Liver (tissue), 7 donors: ENCODE measurements at regions not wholly inside any gene's neighbourhood (a gene's known extent, or its start where the extent isn't known, plus 50 kb on each side); places are given as distances from the start of the nearest gene placed in this dataset.

Experiments used
- DNase-seq: peaks from one replicate; pipeline ENCODE4 v3.0.0-alpha.2; 2017; ENCODE audit warnings: low spot score
- H3K27ac ChIP-seq, 2 donors: one replicate each; pipeline ENCODE4 v1.7.0; 2013; ENCODE audit warnings: inconsistent platforms in 2 of 2, low read length in 2 of 2, control low read depth in 1 of 2, low read depth in 1 of 2, mild to moderate bottlenecking in 1 of 2
- H3K27me3 ChIP-seq, 4 donors: one replicate each; pipeline versions ENCODE4 v1.6.1 to v1.7.0; 2013; ENCODE audit warnings: low read length in 3 of 4, inconsistent platforms in 1 of 4, mild to moderate bottlenecking in 1 of 4, moderate library complexity in 1 of 4; ENCODE audit not compliant: control insufficient read depth in 4 of 4, insufficient read depth in 4 of 4
- H3K36me3 ChIP-seq, 4 donors: one replicate each; pipeline versions ENCODE4 v1.6.1 to v1.7.0; 2013; ENCODE audit warnings: low read length in 3 of 4, mild to moderate bottlenecking in 3 of 4, low read depth in 1 of 4, moderate library complexity in 1 of 4; ENCODE audit not compliant: control insufficient read depth in 4 of 4, insufficient read depth in 3 of 4
- H3K4me1 ChIP-seq, 4 donors: one replicate each; pipeline versions ENCODE4 v1.6.1 to v1.7.0; 2013; ENCODE audit warnings: low read length in 3 of 4, mild to moderate bottlenecking in 3 of 4, moderate library complexity in 1 of 4; ENCODE audit not compliant: control insufficient read depth in 4 of 4, insufficient read depth in 4 of 4
- H3K4me3 ChIP-seq, 3 donors: one replicate each; pipeline versions ENCODE4 v1.6.1 to v1.7.0; 2013; ENCODE audit warnings: low read length in 3 of 3, control low read depth in 1 of 3, low read depth in 1 of 3, mild to moderate bottlenecking in 1 of 3
- H3K9ac ChIP-seq, 2 donors: one replicate each; pipeline ENCODE4 v1.7.0; 2013; ENCODE audit warnings: low read length in 2 of 2, mild to moderate bottlenecking in 2 of 2, moderate library complexity in 2 of 2, control low read depth in 1 of 2, low read depth in 1 of 2
- H3K9me3 ChIP-seq, 4 donors: one replicate each; pipeline versions ENCODE4 v1.6.1 to v1.7.0; 2013; ENCODE audit warnings: low read length in 3 of 4; ENCODE audit not compliant: control insufficient read depth in 4 of 4
- ATF3 ChIP-seq: IDR thresholded peaks from 2 replicates; pipeline ENCODE4 v1.6.1; 2016; ENCODE audit warnings: antibody characterized with exemption
- EGR1 ChIP-seq, 2 donors: IDR thresholded peaks; 2 replicates each; pipeline ENCODE4 v1.6.1; 2016 to 2018; ENCODE audit warnings: antibody characterized with exemption in 2 of 2, low read depth in 2 of 2
- FOXA1 ChIP-seq: IDR thresholded peaks from 2 replicates; pipeline ENCODE4 v1.6.1; 2016; ENCODE audit warnings: antibody characterized with exemption
- FOXA2 ChIP-seq: IDR thresholded peaks from 2 replicates; pipeline ENCODE4 v1.6.1; 2016; ENCODE audit warnings: antibody characterized with exemption
- GABPA ChIP-seq, 2 donors: IDR thresholded peaks in 1 of 2; conservative IDR thresholded peaks in 1 of 2; 2 replicates each; pipeline ENCODE4 v1.6.1; 2016; ENCODE audit warnings: antibody characterized with exemption in 2 of 2, mild to moderate bottlenecking in 1 of 2, moderate library complexity in 1 of 2
- HNF4G ChIP-seq: IDR thresholded peaks from 2 replicates; pipeline ENCODE4 v1.6.1; 2016; ENCODE audit warnings: antibody characterized with exemption
- JUND ChIP-seq, 2 donors: IDR thresholded peaks; 2 replicates each; pipeline ENCODE4 v1.6.1; 2016; ENCODE audit warnings: antibody characterized with exemption in 2 of 2
- MAX ChIP-seq: IDR thresholded peaks from 2 replicates; pipeline ENCODE4 v1.6.1; 2016; ENCODE audit warnings: antibody characterized with exemption
- NR2F2 ChIP-seq: IDR thresholded peaks from 2 replicates; pipeline ENCODE4 v1.6.1; 2016; ENCODE audit warnings: antibody characterized with exemption
- RAD21 ChIP-seq, 2 donors: IDR thresholded peaks; 2 replicates each; pipeline ENCODE4 v1.6.1; 2016; ENCODE audit warnings: antibody characterized with exemption in 2 of 2, mild to moderate bottlenecking in 2 of 2
- REST ChIP-seq: IDR thresholded peaks from 2 replicates; pipeline ENCODE4 v1.6.1; 2016; ENCODE audit warnings: antibody characterized with exemption, mild to moderate bottlenecking
- RXRA ChIP-seq, 2 donors: IDR thresholded peaks; 2 replicates each; pipeline ENCODE4 v1.6.1; 2017 to 2018; ENCODE audit warnings: antibody characterized with exemption in 2 of 2, mild to moderate bottlenecking in 1 of 2
- SP1 ChIP-seq: IDR thresholded peaks from 2 replicates; pipeline ENCODE4 v1.6.1; 2018; ENCODE audit warnings: antibody characterized with exemption, mild to moderate bottlenecking
- ZBTB33 ChIP-seq: IDR thresholded peaks from 2 replicates; pipeline ENCODE4 v1.6.1; 2016; ENCODE audit warnings: antibody characterized with exemption
- WGBS: extraction: QIAGEN DNeasy Blood & Tissue Kit; methylation state at CpG from one replicate; pipeline ENCODE4 v1.1.7; 2013; 5-methylcytosine and 5-hydroxymethylcytosine counted together
- donor health status: healthy.
- donor health status: healthy.
- donor health status: healthy.
- donor health status: healthy.

GRCh38 chr4:117515921-117516320 is 430.5 kb upstream of the TRAM1L1 start:
- Histone ChIP-seq H3K9me3 (peaks cover 0 to 11% (median 1%) of the 10 kb centered on the region in 4 donors), H3K4me1 (no peaks in the 10 kb centered on the region), H3K4me3 (no peak overlapping the region), H3K27ac (no peak overlapping the region), H3K9ac (no peak overlapping the region), H3K36me3 (no peaks in the 10 kb centered on the region), H3K27me3 (no peaks in the 10 kb centered on the region)
- TF ChIP-seq FOXA1, result no peak
- TF ChIP-seq HNF4G, result no peak
- TF ChIP-seq SP1, result no peak
- no peak for TF ChIP-seq RAD21 (IDR thresholded peaks at IDR 0.05)
- no peak for TF ChIP-seq ATF3
- no peak for TF ChIP-seq REST
- no peak for TF ChIP-seq EGR1 (IDR thresholded peaks at IDR 0.05; ENCODE audit: low read depth in 2 of 2)
- TF ChIP-seq FOXA2, result no peak
- TF ChIP-seq GABPA (IDR thresholded peaks at IDR 0.05 in 1 of 2, conservative IDR thresholded peaks at IDR 0.05 in 1 of 2), result no peak
- TF ChIP-seq ZBTB33, result no peak
- TF ChIP-seq MAX, result no peak
- TF ChIP-seq JUND (IDR thresholded peaks at IDR 0.05), result no peak
- TF ChIP-seq RXRA (IDR thresholded peaks at IDR 0.05), result no peak
- no peak for DNase-seq
- 64% methylated on average over 2 of the region's 2 CpGs for WGBS

- Histone ChIP-seq H3K9ac (no peak overlapping the region), H3K4me1 (peaks cover 0 to 3% (median 0%) of the 10 kb centered on the region in 4 donors), H3K27ac (no peak overlapping the region), H3K9me3 (no peaks in the 10 kb centered on the region), H3K27me3 (no peaks in the 10 kb centered on the region), H3K4me3 (no peak overlapping the region), H3K36me3 (no peaks in the 10 kb centered on the region)
- DNase-seq, result no peak
- TF ChIP-seq FOXA2 (no peak), NR2F2 (no peak), JUND (IDR thresholded peaks at IDR 0.05) (no peak), MAX (no peak)
- WGBS, result 70% methylated on average over 1 of the region's 1 CpG
Observed at GRCh38 chr4:117527601-117528000, 442.2 kb upstream of the TRAM1L1 start.
